ENCODE measurements at regions not wholly inside any gene's neighbourhood (a gene's known extent, or its start where the extent isn't known, plus 50 kb on each side); places are given as distances from the start of the nearest gene placed in this dataset.

GRCh38 chr2:45282646-45283045 is 273.4 kb upstream of the SIX2 start:
- no peak overlapping the region for H3K4me3 ChIP-seq (ENCODE audit: low read depth, low read length)
- no peak for TF ChIP-seq CTCF (IDR thresholded peaks at IDR 0.05; ENCODE audit: low read depth, low read length)

GRCh38 chr2:45281311-45281710 is 272.1 kb upstream of the SIX2 start:
- no peak for TF ChIP-seq CTCF (IDR thresholded peaks at IDR 0.05; ENCODE audit: low read depth, low read length)
- H3K4me3 ChIP-seq (ENCODE audit: low read depth, low read length), result no peak overlapping the region

- TF ChIP-seq CTCF (IDR thresholded peaks at IDR 0.05; ENCODE audit: low read depth, low read length), result no peak
- no peak overlapping the region for H3K4me3 ChIP-seq (ENCODE audit: low read depth, low read length)
Measured at GRCh38 chr2:45280794-45281193, 271.5 kb upstream of the SIX2 start.

- H3K4me3 ChIP-seq (ENCODE audit: low read depth, low read length), result no peak overlapping the region
- no peak for TF ChIP-seq CTCF (IDR thresholded peaks at IDR 0.05; ENCODE audit: low read depth, low read length)
Measured at GRCh38 chr2:45279356-45279755, 270.1 kb upstream of the SIX2 start.

GRCh38 chr2:45278365-45279078 is 269.3 kb upstream of the SIX2 start:
- H3K4me3 ChIP-seq (ENCODE audit: low read depth, low read length), result no peak overlapping the region
- TF ChIP-seq CTCF (IDR thresholded peaks at IDR 0.05; ENCODE audit: low read depth, low read length), result no peak

- no peak overlapping the region for H3K4me3 ChIP-seq (ENCODE audit: low read depth, low read length)
- TF ChIP-seq CTCF (IDR thresholded peaks at IDR 0.05; ENCODE audit: low read depth, low read length), result no peak
Measured at GRCh38 chr2:45276914-45277313, 267.7 kb upstream of the SIX2 start.

GRCh38 chr2:45275806-45276205 is 266.6 kb upstream of the SIX2 start:
- H3K4me3 ChIP-seq (ENCODE audit: low read depth, low read length), result no peak overlapping the region
- TF ChIP-seq CTCF (IDR thresholded peaks at IDR 0.05; ENCODE audit: low read depth, low read length), result no peak
